Activated naive CD4-positive, alpha-beta T cell treated with anti-CD3 and anti-CD28 coated beads for 36 hours (primary cell): ENCODE measurements at regions not wholly inside any gene's neighbourhood (a gene's known extent, or its start where the extent isn't known, plus 50 kb on each side); places are given as distances from the start of the nearest gene placed in this dataset.

ENCODE experiments used
- CTCF ChIA-PET: fragments of 350-600 bp; sonication (Branson Sonifier 250); formaldehyde crosslinking; loops from one replicate; lab custom pipeline; 2021; ENCODE audit warnings: antibody characterized with exemption; lab: Charles Lee
- DNase-seq: peaks from one replicate; pipeline ENCODE4 v3.0.0-alpha.2; 2020
- H3K27ac Mint-ChIP-seq: one replicate; pipeline ENCODE4 v1.8.0; 2021; ENCODE audit warnings: mild to moderate bottlenecking, mixed read lengths
- H3K27me3 Mint-ChIP-seq: one replicate; pipeline ENCODE4 v1.8.0; 2021; ENCODE audit warnings: low read depth, mixed read lengths
- H3K36me3 Mint-ChIP-seq: one replicate; pipeline ENCODE4 v1.8.0; 2021; ENCODE audit warnings: low read depth, mixed read lengths
- H3K4me1 Mint-ChIP-seq: one replicate; pipeline ENCODE4 v1.8.0; 2021; ENCODE audit warnings: low read depth, mixed read lengths
- H3K4me3 Mint-ChIP-seq: one replicate; pipeline ENCODE4 v1.8.0; 2021; ENCODE audit warnings: mild to moderate bottlenecking, moderate library complexity, mixed read lengths
- H3K9me3 Mint-ChIP-seq: one replicate; pipeline ENCODE4 v1.8.0; 2021; ENCODE audit warnings: mixed read lengths
- intact Hi-C: fragments of 100-400 bp; cut with micrococcal nuclease; formaldehyde crosslinking; loops from one replicate; pipeline ENCODE4 v1.15.1; 2023

- intact Hi-C loops = no loop called here
- no peak for DNase-seq
- H3K27ac Mint-ChIP-seq = no peak overlapping the region
- H3K9me3 Mint-ChIP-seq = no peaks in the 10 kb centered on the region
- no peaks in the 10 kb centered on the region for H3K36me3 Mint-ChIP-seq
- no peak overlapping the region for H3K4me3 Mint-ChIP-seq
- H3K27me3 Mint-ChIP-seq = no peaks in the 10 kb centered on the region
- CTCF ChIA-PET = no interaction called here
- no peaks in the 10 kb centered on the region for H3K4me1 Mint-ChIP-seq
Observed at GRCh38 chr2:58932801-58933200, 691.7 kb upstream of the FANCL start.

DNA sequence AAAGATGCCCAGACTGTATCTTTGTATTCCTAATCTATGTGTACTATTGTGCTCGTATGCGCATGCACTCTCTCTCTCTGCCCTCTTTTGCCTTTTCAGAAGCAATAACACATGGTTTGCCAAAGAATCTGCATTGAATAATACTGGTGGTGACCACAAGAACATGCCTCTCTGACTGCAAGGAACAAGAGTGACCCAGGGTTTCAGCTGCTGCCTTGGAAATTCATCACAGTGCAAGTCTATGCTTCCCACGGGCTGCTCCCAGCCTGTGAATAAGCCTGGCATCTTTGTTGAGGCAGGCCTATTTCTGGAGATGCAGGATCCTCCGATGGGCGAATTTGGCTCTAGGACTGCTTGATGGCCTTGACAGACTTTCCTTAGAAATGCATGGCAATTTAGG lies 689.4 kb upstream of the FANCL start:
- Mint-ChIP-seq H3K4me3 (no peak overlapping the region), H3K9me3 (no peaks in the 10 kb centered on the region), H3K4me1 (no peaks in the 10 kb centered on the region), H3K36me3 (no peaks in the 10 kb centered on the region), H3K27me3 (no peaks in the 10 kb centered on the region), H3K27ac (no peak overlapping the region)
- DNase-seq = no peak
- intact Hi-C loops = no loop called here
- CTCF ChIA-PET = no interaction called here

- Mint-ChIP-seq H3K9me3 (no peaks in the 10 kb centered on the region), H3K27me3 (no peaks in the 10 kb centered on the region), H3K4me3 (no peak overlapping the region), H3K36me3 (no peaks in the 10 kb centered on the region), H3K4me1 (no peaks in the 10 kb centered on the region), H3K27ac (no peak overlapping the region)
- intact Hi-C loops = no loop called here
- CTCF ChIA-PET = no interaction called here
- DNase-seq = no peak
Observed at GRCh38 chr2:58928973-58929372, 687.8 kb upstream of the FANCL start.

- DNase-seq = no peak
- no peaks in the 10 kb centered on the region for H3K36me3 Mint-ChIP-seq
- no peaks in the 10 kb centered on the region for H3K4me1 Mint-ChIP-seq
- intact Hi-C loops = no loop called here
- H3K9me3 Mint-ChIP-seq = no peaks in the 10 kb centered on the region
- CTCF ChIA-PET = no interaction called here
- H3K4me3 Mint-ChIP-seq = no peak overlapping the region
- no peaks in the 10 kb centered on the region for H3K27me3 Mint-ChIP-seq
- H3K27ac Mint-ChIP-seq = no peak overlapping the region
Observed at GRCh38 chr2:58928391-58928790, 687.3 kb upstream of the FANCL start.

DNA sequence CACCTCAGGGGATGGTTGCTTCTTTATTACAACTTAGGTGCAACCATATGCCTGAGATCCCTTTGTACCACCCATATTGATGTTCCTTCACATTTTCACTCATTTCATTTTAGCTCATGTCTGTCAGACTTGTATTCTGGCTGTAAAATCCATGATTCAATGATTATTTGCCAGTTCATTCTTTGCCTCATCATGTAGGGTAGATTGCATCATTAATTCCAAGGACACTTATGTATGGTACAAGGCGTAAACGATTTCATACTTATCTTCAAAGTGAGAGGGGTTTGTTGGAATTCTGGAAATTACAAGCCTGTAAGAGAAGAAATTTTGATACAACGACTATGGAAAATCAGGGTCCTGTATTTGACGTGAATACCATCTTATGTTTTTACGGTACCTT lies 685.0 kb upstream of the FANCL start:
- Mint-ChIP-seq H3K27me3 (no peaks in the 10 kb centered on the region), H3K9me3 (no peaks in the 10 kb centered on the region), H3K36me3 (no peaks in the 10 kb centered on the region), H3K4me1 (no peaks in the 10 kb centered on the region), H3K4me3 (no peak overlapping the region), H3K27ac (no peak overlapping the region)
- intact Hi-C loops = no loop called here
- no peak for DNase-seq
- CTCF ChIA-PET = no interaction called here

DNA sequence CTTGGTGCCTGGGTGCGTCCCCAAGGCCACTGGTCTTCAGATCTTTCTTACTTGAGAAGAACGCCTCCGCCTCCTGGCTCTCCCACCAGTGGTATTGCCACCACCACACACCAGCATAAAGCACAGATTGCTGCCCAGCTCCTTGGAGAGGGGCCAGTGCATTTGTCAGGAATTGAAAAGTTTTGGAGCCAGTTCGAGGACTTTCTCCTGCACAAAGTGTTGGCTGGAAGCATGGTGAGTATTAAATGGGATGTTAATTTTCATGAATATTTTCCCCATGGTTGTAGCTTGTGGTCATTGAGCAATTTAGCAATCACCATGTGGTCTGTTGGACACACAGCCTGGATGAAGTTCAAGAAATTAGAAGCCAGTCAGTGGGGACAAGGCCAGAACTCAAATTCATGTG lies 684.6 kb upstream of the FANCL start:
- H3K27ac Mint-ChIP-seq = no peak overlapping the region

GRCh38 chr2:58923869-58924268 lies 682.7 kb upstream of the FANCL start:
- CTCF ChIA-PET = interaction anchor here (0.6 kb wide), 2 partner anchors 43 to 1163 kb away, joined by 3 read pairs; no protein-coding TSS in a partner anchor
- Mint-ChIP-seq H3K27ac (no peak overlapping the region), H3K4me3 (no peak overlapping the region), H3K9me3 (no peaks in the 10 kb centered on the region), H3K4me1 (no peaks in the 10 kb centered on the region), H3K27me3 (no peaks in the 10 kb centered on the region), H3K36me3 (no peaks in the 10 kb centered on the region)
- DNase-seq = no peak
- intact Hi-C loops = no loop called here

More for the DNA sequence above, 684.6 kb upstream of the FANCL start:
- CTCF ChIA-PET = no interaction called here
- Mint-ChIP-seq H3K4me3 (no peak overlapping the region), H3K27me3 (no peaks in the 10 kb centered on the region), H3K9me3 (no peaks in the 10 kb centered on the region), H3K36me3 (no peaks in the 10 kb centered on the region), H3K4me1 (no peaks in the 10 kb centered on the region)
- intact Hi-C loops = no loop called here
- no peak for DNase-seq

GRCh38 chr2:58922245-58922644 lies 681.1 kb upstream of the FANCL start:
- no peak overlapping the region for H3K27ac Mint-ChIP-seq
- no peaks in the 10 kb centered on the region for H3K27me3 Mint-ChIP-seq
- H3K4me1 Mint-ChIP-seq = no peaks in the 10 kb centered on the region
- CTCF ChIA-PET = no interaction called here
- DNase-seq = no peak
- intact Hi-C loops = no loop called here
- H3K36me3 Mint-ChIP-seq = no peaks in the 10 kb centered on the region
- no peaks in the 10 kb centered on the region for H3K9me3 Mint-ChIP-seq
- no peak overlapping the region for H3K4me3 Mint-ChIP-seq

DNA sequence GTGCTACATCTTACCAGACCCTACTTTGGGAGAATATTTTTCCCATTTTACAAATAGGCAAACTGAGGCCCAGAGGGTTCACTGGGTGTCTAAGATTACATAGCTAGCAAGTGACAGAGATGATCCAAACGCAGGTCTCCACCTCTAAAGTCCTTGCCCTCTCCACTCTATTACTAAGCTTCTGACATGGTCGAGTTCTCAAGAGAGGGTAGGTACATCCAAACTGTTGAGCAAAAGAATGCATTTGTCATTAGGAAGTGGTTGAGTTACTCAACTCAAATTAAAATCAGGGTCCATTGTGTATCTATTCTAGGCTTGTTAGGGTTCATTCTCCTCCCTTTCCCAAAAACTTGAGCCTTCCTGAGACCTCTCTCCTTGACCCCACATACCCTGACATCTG lies 680.6 kb upstream of the FANCL start:
- Mint-ChIP-seq H3K4me1 (no peaks in the 10 kb centered on the region), H3K36me3 (no peaks in the 10 kb centered on the region), H3K9me3 (no peaks in the 10 kb centered on the region), H3K27me3 (no peaks in the 10 kb centered on the region), H3K27ac (no peak overlapping the region), H3K4me3 (no peak overlapping the region)
- intact Hi-C loops = no loop called here
- DNase-seq = no peak
- CTCF ChIA-PET = no interaction called here

GRCh38 chr2:58920001-58920400 lies 678.9 kb upstream of the FANCL start:
- no peaks in the 10 kb centered on the region for H3K27me3 Mint-ChIP-seq
- H3K4me3 Mint-ChIP-seq = no peak overlapping the region
- no peaks in the 10 kb centered on the region for H3K4me1 Mint-ChIP-seq
- no peak for DNase-seq
- H3K27ac Mint-ChIP-seq = no peak overlapping the region
- no peaks in the 10 kb centered on the region for H3K36me3 Mint-ChIP-seq
- no peaks in the 10 kb centered on the region for H3K9me3 Mint-ChIP-seq
- CTCF ChIA-PET = no interaction called here
- intact Hi-C loops = no loop called here

- H3K4me3 Mint-ChIP-seq = no peak overlapping the region
- H3K36me3 Mint-ChIP-seq = no peaks in the 10 kb centered on the region
- DNase-seq = no peak
- H3K9me3 Mint-ChIP-seq = no peaks in the 10 kb centered on the region
- no peaks in the 10 kb centered on the region for H3K4me1 Mint-ChIP-seq
- CTCF ChIA-PET = no interaction called here
- H3K27me3 Mint-ChIP-seq = no peaks in the 10 kb centered on the region
- no peak overlapping the region for H3K27ac Mint-ChIP-seq
- intact Hi-C loops = no loop called here
Observed at GRCh38 chr2:58919316-58919715, 678.2 kb upstream of the FANCL start.

DNA sequence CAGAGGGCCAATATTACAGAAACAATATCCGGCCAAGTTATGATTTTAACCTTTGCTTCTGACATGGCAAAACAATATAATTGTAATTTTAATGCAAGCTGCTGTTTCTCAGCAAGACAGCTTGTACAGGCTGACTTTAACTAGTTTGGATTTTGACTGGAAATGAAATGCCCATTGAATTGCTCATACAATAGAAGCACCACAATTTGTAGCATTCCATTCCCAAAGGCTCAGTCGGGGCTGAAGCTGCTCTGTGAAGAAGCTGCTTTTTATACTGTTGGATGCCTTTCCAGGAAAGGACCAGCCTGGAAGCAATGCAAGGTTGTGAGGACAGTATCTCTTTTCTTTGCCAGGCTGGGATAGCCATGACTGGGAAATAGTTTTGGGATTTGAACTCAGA lies 677.0 kb upstream of the FANCL start:
- CTCF ChIA-PET = no interaction called here
- H3K27me3 Mint-ChIP-seq = no peaks in the 10 kb centered on the region

DNA sequence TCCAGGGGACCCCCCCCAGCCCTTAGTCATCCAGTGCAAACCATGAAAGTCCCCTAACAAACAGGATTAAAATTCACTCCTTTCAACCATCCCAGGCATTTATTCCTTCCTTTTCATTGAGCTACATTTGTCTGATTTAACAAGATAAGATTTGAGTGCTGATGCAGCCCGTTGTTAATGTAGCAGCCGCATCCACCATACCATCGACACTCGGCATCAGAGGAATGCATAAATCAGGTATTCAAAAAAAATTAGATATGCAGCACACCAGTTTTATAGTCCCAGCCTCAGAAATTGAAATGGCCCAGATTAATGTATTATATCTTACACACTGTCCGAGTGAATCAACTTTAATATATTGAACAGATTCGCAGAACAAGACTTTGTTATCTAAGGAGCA lies 676.5 kb upstream of the FANCL start:
- H3K9me3 Mint-ChIP-seq = no peaks in the 10 kb centered on the region

More for the DNA sequence above, 677.0 kb upstream of the FANCL start:
- Mint-ChIP-seq H3K9me3 (no peaks in the 10 kb centered on the region), H3K4me1 (no peaks in the 10 kb centered on the region), H3K36me3 (no peaks in the 10 kb centered on the region), H3K4me3 (no peak overlapping the region), H3K27ac (no peak overlapping the region)
- intact Hi-C loops = no loop called here
- no peak for DNase-seq

DNA sequence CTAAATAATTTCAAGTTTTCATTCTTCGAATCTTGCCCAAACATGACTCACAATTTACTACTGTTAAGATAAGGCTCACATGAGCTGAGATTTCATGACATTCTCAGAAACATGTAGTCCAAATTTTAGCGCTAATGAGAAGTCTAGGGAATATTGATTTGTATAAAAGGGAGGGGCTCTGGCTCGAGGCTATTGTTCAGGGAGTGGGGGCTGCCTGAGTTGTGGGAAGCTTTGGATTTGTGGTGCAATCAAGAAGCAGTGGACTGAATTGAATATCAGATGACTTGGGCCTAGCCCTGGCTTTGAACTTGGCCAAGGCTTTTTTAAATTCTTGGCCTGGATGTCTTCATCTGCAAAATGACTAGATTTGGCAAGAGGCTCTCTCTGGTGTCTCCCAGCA lies 674.9 kb upstream of the FANCL start:
- no peaks in the 10 kb centered on the region for H3K9me3 Mint-ChIP-seq
- H3K27ac Mint-ChIP-seq = no peak overlapping the region
- no peaks in the 10 kb centered on the region for H3K27me3 Mint-ChIP-seq
- H3K4me1 Mint-ChIP-seq = no peaks in the 10 kb centered on the region
- CTCF ChIA-PET = no interaction called here
- no peak overlapping the region for H3K4me3 Mint-ChIP-seq
- H3K36me3 Mint-ChIP-seq = no peaks in the 10 kb centered on the region
- intact Hi-C loops = no loop called here
- DNase-seq = no peak

More for the DNA sequence above, 676.5 kb upstream of the FANCL start:
- no peak for DNase-seq
- Mint-ChIP-seq H3K27me3 (no peaks in the 10 kb centered on the region), H3K4me1 (no peaks in the 10 kb centered on the region), H3K4me3 (no peak overlapping the region), H3K27ac (no peak overlapping the region), H3K36me3 (no peaks in the 10 kb centered on the region)
- CTCF ChIA-PET = no interaction called here
- intact Hi-C loops = no loop called here
